Skeletal muscle satellite cell (primary cell): ENCODE measurements at regions not wholly inside any gene's neighbourhood (a gene's known extent, or its start where the extent isn't known, plus 50 kb on each side); places are given as distances from the start of the nearest gene placed in this dataset.
"Not testable (repeated sequence)": the region's sequence is repeated elsewhere in the genome, so short reads cannot be mapped to it uniquely, and the experiment has no call there.

ENCODE experiments used
- H3K27me3 ChIP-seq: 2 replicates; pipeline ENCODE4 v1.7.0; 2013; ENCODE audit warnings: low read length; ENCODE audit not compliant: control insufficient read depth, insufficient read depth
- H3K36me3 ChIP-seq: 2 replicates; pipeline ENCODE4 v1.7.0; 2013; ENCODE audit warnings: mild to moderate bottlenecking, control low read depth, low read length; ENCODE audit not compliant: insufficient read depth
- H3K4me1 ChIP-seq: 2 replicates; pipeline ENCODE4 v1.7.0; 2013; ENCODE audit warnings: low read length; ENCODE audit not compliant: control insufficient read depth, insufficient read depth
- H3K4me2 ChIP-seq: 2 replicates; pipeline ENCODE4 v1.7.0; 2013; ENCODE audit warnings: mild to moderate bottlenecking, low read length
- H3K4me3 ChIP-seq: 2 replicates; pipeline ENCODE4 v1.7.0; 2013; ENCODE audit warnings: low read length
- H3K9ac ChIP-seq: 2 replicates; pipeline ENCODE4 v1.7.0; 2013; ENCODE audit warnings: mild to moderate bottlenecking, low read depth, low read length, moderate library complexity
- H3K9me3 ChIP-seq: replicated peaks from 2 replicates; pipeline ENCODE4 v1.7.0; 2013; ENCODE audit warnings: mild to moderate bottlenecking, control low read depth, low read length

DNA sequence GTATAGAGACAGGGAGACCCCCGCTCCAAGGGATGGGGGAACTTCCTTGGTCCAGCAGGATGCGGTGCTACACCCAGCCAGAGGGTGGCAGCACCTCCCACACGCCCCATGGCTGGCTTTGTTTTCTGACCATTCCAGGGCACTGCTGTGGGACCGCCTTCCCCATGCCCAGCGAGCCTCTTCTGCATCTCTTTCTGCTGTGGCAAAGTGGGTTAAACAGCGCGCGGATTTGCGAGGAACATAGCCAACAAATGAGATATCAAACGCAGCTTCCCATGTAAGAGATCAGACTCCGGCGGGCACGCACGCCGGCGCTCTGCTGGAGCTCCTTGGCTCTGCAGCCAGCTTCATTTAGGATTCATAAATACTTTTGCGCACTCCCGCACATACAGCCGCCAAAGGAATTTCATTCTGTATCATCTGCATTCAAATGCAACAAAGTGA lies 485.8 kb upstream of the CADM1 start:
- Histone ChIP-seq H3K27me3 (no peaks in the 10 kb centered on the region), H3K9ac (no peak overlapping the region), H3K9me3 (peaks cover 7% of the 10 kb centered on the region), H3K4me2 (no peak overlapping the region), H3K4me1 (peaks cover 5% of the 10 kb centered on the region), H3K36me3 (no peaks in the 10 kb centered on the region), H3K4me3 (no peak overlapping the region)

- Histone ChIP-seq H3K4me2 (no peak overlapping the region), H3K4me1 (peaks cover 5% of the 10 kb centered on the region), H3K36me3 (no peaks in the 10 kb centered on the region), H3K9ac (no peak overlapping the region), H3K4me3 (no peak overlapping the region), H3K9me3 (peaks cover 3% of the 10 kb centered on the region), H3K27me3 (no peaks in the 10 kb centered on the region)
Observed at GRCh38 chr11:115985896-115986295, 481.7 kb upstream of the CADM1 start.

GRCh38 chr11:115984228-115984627 lies 480.0 kb upstream of the CADM1 start:
- Histone ChIP-seq H3K4me2 (no peak overlapping the region), H3K27me3 (no peaks in the 10 kb centered on the region), H3K4me3 (no peak overlapping the region), H3K36me3 (no peaks in the 10 kb centered on the region), H3K9me3 (peaks cover 3% of the 10 kb centered on the region), H3K9ac (no peak overlapping the region), H3K4me1 (peaks cover 5% of the 10 kb centered on the region)

- H3K9me3 ChIP-seq = peaks cover 3% of the 10 kb centered on the region
- H3K4me3 ChIP-seq = no peak overlapping the region
- no peak overlapping the region for H3K4me2 ChIP-seq
- no peaks in the 10 kb centered on the region for H3K36me3 ChIP-seq
- no peak overlapping the region for H3K9ac ChIP-seq
- peaks cover 5% of the 10 kb centered on the region for H3K4me1 ChIP-seq
- no peaks in the 10 kb centered on the region for H3K27me3 ChIP-seq
Observed at GRCh38 chr11:115982666-115983065, 478.5 kb upstream of the CADM1 start.

DNA sequence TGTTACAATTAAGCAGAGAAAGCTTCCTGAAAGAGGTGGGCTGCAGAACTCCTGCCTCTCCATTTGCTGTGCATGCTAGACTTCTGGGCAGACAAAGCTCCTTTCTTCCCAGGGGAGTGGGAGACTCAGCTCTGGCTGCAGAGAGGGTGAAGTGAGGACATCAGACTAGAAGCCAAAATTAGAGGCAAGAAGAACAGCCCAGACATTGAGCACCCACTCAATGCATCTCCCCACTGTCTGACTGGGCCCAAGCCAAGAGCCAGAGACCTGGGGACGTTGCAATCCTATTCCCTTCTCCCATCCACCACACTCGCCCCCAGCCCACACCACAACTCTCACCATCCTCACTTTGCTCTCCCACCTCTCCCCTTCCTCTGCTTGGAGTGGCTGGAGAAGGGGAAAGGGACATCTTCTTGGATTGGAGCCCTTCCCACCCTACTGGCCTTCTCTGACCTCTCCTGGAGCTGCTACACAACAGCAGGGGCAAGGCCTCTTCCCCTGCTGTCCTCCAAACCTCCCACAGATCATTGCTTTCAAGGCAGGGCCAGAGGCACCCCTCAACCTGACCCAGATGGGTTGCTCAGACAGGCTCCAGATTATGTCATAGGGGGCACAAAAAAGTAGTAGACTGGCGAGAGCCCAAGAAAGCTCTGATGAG lies 477.7 kb upstream of the CADM1 start:
- H3K9ac ChIP-seq = no peak overlapping the region
- no peaks in the 10 kb centered on the region for H3K27me3 ChIP-seq
- no peak overlapping the region for H3K4me2 ChIP-seq
- peaks cover 5% of the 10 kb centered on the region for H3K4me1 ChIP-seq
- no peak overlapping the region for H3K4me3 ChIP-seq
- H3K36me3 ChIP-seq = no peaks in the 10 kb centered on the region
- no peaks in the 10 kb centered on the region for H3K9me3 ChIP-seq

DNA sequence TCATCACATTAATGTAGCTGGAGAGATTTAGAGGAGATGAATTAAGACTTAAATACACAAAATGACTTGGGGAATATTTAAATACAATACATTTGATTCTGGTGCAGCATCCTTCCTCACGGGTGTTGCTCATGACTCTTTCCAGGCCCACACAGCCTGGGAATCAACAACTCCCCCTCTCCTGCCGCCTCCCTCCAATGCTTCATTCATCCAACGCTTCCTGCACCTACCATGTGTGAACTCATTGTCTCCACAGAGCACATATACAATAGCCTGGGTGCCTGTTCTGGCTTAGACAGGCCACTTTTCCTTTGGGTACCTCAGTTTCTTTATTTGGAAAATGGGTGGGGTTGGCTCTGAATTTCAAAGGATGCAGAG lies 476.9 kb upstream of the CADM1 start:
- Histone ChIP-seq H3K36me3 (no peaks in the 10 kb centered on the region), H3K9ac (no peak overlapping the region), H3K9me3 (no peaks in the 10 kb centered on the region), H3K4me1 (peaks cover 5% of the 10 kb centered on the region), H3K27me3 (no peaks in the 10 kb centered on the region), H3K4me3 (no peak overlapping the region), H3K4me2 (no peak overlapping the region)

GRCh38 chr11:115980337-115981103 lies 476.3 kb upstream of the CADM1 start:
- H3K4me3 ChIP-seq = no peak overlapping the region
- H3K4me2 ChIP-seq = no peak overlapping the region
- H3K27me3 ChIP-seq = no peaks in the 10 kb centered on the region
- H3K9ac ChIP-seq = no peak overlapping the region
- H3K4me1 ChIP-seq = peaks cover 2% of the 10 kb centered on the region
- no peaks in the 10 kb centered on the region for H3K9me3 ChIP-seq
- H3K36me3 ChIP-seq = no peaks in the 10 kb centered on the region

DNA sequence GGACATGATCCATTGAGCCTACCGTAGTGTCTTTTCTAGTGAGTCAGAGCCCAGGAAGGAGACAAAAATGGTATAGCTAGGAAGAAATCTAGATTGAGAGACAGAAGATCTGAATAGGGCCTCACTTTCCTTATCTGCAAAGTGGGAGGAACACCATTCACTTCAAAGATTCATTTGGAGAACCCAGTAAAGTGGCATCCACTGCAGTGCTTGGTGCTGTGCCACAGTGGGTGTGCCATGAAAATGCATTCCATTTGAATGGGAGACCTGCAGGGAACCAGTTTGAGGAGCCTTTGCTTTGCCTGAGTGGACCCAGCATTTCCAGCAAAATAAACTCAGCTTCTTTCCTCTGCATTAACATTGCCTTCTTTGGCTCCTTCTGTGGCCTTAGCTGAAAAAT lies 470.5 kb upstream of the CADM1 start:
- Histone ChIP-seq H3K4me3 (no peak overlapping the region), H3K4me1 (no peaks in the 10 kb centered on the region), H3K4me2 (no peak overlapping the region), H3K9ac (no peak overlapping the region), H3K9me3 (no peaks in the 10 kb centered on the region), H3K36me3 (no peaks in the 10 kb centered on the region), H3K27me3 (no peaks in the 10 kb centered on the region)

DNA sequence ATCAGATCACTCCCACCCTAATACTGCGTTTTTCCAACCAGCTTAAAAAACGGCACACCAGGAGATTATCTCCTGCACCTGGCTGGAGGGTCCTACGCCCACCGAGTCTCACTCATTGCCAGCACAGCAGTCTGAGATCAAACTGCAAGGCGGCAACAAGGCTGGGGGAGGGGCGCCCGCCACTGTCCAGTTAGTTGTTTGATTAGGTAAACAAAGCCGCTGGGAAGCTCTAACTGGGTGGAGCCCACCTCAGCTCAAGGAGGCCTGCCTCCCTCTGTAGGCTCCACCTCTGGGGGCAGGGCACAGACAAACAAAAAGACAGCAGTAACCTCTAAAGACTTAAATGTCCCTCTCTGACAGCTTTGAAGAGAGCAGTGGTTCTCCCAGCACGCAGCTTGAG lies 463.0 kb upstream of the CADM1 start:
- not testable (repeated sequence) for H3K9me3 ChIP-seq, H3K9ac ChIP-seq, H3K4me3 ChIP-seq, H3K4me2 ChIP-seq, H3K27me3 ChIP-seq, H3K36me3 ChIP-seq
- H3K4me1 ChIP-seq = peaks cover 24% of the 10 kb centered on the region

DNA sequence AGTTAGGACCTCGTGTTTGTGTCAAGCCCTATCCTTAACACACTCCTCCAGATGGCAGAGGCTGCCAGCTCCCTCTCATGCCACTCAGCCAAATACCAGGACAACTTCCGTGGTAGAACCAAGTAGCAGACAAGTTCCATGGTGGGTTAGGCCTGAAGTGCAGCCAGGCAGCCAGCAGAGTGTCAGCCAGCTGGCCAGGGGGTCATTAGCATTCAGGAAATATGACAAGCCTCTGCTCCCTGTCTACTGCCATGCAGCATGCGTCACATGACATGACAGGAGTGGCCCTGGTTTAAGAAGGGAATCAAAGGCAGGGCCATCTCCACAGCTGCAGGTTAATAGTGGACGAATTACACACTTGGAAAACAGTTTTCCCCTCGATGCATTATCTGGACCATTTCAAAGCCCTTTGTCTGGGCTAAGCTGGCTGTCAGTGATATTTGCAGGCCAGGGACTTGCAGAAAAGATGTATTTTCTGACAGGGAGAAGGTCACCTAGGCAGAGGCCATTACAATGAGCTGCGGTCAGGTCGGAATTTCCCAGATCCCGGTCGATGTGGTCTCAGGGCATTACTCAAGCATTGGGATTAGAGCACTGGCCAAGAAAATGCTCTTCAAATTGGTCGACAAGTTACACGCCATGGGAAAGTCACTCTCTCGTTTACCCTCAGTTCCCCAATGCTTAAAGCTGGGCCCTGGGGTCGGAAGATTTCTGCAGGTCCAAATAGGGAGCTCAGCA lies 461.7 kb upstream of the CADM1 start:
- H3K36me3 ChIP-seq = no peaks in the 10 kb centered on the region
- H3K9me3 ChIP-seq = peaks cover 5% of the 10 kb centered on the region
- H3K27me3 ChIP-seq = no peaks in the 10 kb centered on the region
- peaks cover 24% of the 10 kb centered on the region for H3K4me1 ChIP-seq
- H3K4me2 ChIP-seq = no peak overlapping the region
- H3K4me3 ChIP-seq = no peak overlapping the region
- no peak overlapping the region for H3K9ac ChIP-seq

- H3K4me2 ChIP-seq = no peak overlapping the region
- no peaks in the 10 kb centered on the region for H3K27me3 ChIP-seq
- peak overlapping the region; percentile 31 for H3K9ac ChIP-seq
- peaks cover 5% of the 10 kb centered on the region for H3K9me3 ChIP-seq
- H3K4me3 ChIP-seq = no peak overlapping the region
- no peaks in the 10 kb centered on the region for H3K36me3 ChIP-seq
- peaks cover 24% of the 10 kb centered on the region for H3K4me1 ChIP-seq
Observed at GRCh38 chr11:115964091-115964490, 459.9 kb upstream of the CADM1 start.
